DND-41 (cell line): ENCODE measurements at regions not wholly inside any gene's neighbourhood (a gene's known extent, or its start where the extent isn't known, plus 50 kb on each side); places are given as distances from the start of the nearest gene placed in this dataset.

Experiments used
- ATAC-seq: fragments of 200-7000 bp; cut with Tn5 transposase; 3 replicates; pipeline ENCODE4 v1.9.1; 2021; ENCODE audit warnings: low read depth; ENCODE audit not compliant: insufficient read depth
- DNase-seq: peaks from one replicate; pipeline ENCODE4 v3.0.0-alpha.2; 2020
- H2AFZ ChIP-seq: 2 replicates; pipeline ENCODE4 v1.6.0; 2012; ENCODE audit warnings: low read depth, low read length
- H3K27ac ChIP-seq: 2 replicates; pipeline ENCODE4 v1.5.1; 2012; ENCODE audit warnings: low read length, inconsistent platforms
- H3K27me3 ChIP-seq: fragments of 200-600 bp; sonication (generic); 2 replicates; pipeline ENCODE4 v1.6.0; 2012; ENCODE audit warnings: low read length, mild to moderate bottlenecking, inconsistent platforms; ENCODE audit not compliant: insufficient read depth, poor library complexity
- H3K36me3 ChIP-seq: 2 replicates; pipeline ENCODE4 v1.5.1; 2012; ENCODE audit warnings: low read length, inconsistent platforms; ENCODE audit not compliant: insufficient read depth
- H3K4me1 ChIP-seq: 2 replicates; pipeline ENCODE4 v1.5.1; 2012; ENCODE audit warnings: mild to moderate bottlenecking, low read length; ENCODE audit not compliant: insufficient read depth
- H3K4me2 ChIP-seq: 2 replicates; pipeline ENCODE4 v1.6.0; 2012; ENCODE audit warnings: mild to moderate bottlenecking, moderate library complexity, low read length, inconsistent platforms; ENCODE audit not compliant: insufficient read depth
- H3K4me3 ChIP-seq, 2 experiments: fragments of 200-600 bp in 1 of 2; shearing (Covaris generic) in 1 of 2; 2 replicates each; pipeline ENCODE4 v1.5.1; 2012 to 2016; ENCODE audit warnings: inconsistent platforms in 2 of 2, low read length in 2 of 2, mild to moderate bottlenecking in 2 of 2, low read depth in 1 of 2, moderate library complexity in 1 of 2
- H3K79me2 ChIP-seq: 2 replicates; pipeline ENCODE4 v1.6.0; 2012; ENCODE audit warnings: low read length, inconsistent platforms; ENCODE audit not compliant: insufficient read depth
- H3K9ac ChIP-seq: 2 replicates; pipeline ENCODE4 v1.6.0; 2012; ENCODE audit warnings: low read depth, mild to moderate bottlenecking, inconsistent platforms, low read length, moderate library complexity
- H3K9me3 ChIP-seq: 2 replicates; pipeline ENCODE4 v1.5.1; 2012; ENCODE audit warnings: low read length, moderate library complexity, mild to moderate bottlenecking, inconsistent platforms; ENCODE audit not compliant: insufficient read depth, severe bottlenecking
- H4K20me1 ChIP-seq: 2 replicates; pipeline ENCODE4 v1.6.0; 2012; ENCODE audit warnings: low read length; ENCODE audit not compliant: insufficient read depth
- CTCF ChIP-seq: IDR thresholded peaks from 2 replicates; pipeline ENCODE4 v1.5.1; 2012; ENCODE audit warnings: borderline replicate concordance, low read length, moderate library complexity, mild to moderate bottlenecking; ENCODE audit not compliant: poor library complexity, severe bottlenecking; ENCODE audit errors: extremely low read depth
- EZH2 ChIP-seq: IDR thresholded peaks from 3 replicates; pipeline ENCODE4 v1.6.1; 2012; ENCODE audit warnings: borderline replicate concordance, low read depth, mild to moderate bottlenecking, moderate library complexity, low read length, inconsistent platforms; ENCODE audit not compliant: severe bottlenecking

- Histone ChIP-seq H3K4me3 (no peak overlapping the region), H3K9me3 (no peaks in the 10 kb centered on the region), H3K79me2 (no peaks in the 10 kb centered on the region), H3K9ac (no peak overlapping the region), H3K27me3 (no peaks in the 10 kb centered on the region), H2AFZ (no peak overlapping the region), H3K4me1 (no peaks in the 10 kb centered on the region), H3K36me3 (no peaks in the 10 kb centered on the region), H3K27ac (no peak overlapping the region), H4K20me1 (no peaks in the 10 kb centered on the region), H3K4me2 (no peak overlapping the region)
- TF ChIP-seq CTCF: no peak
- no peak for TF ChIP-seq EZH2
- ATAC-seq (no peak), DNase-seq (no peak)
These were observed 217.1 kb downstream of the POM121L12 start for GRCh38 chr7:53252539-53252938.

- Histone ChIP-seq H3K9me3 (no peaks in the 10 kb centered on the region), H3K4me1 (no peaks in the 10 kb centered on the region), H3K36me3 (no peaks in the 10 kb centered on the region), H3K9ac (no peak overlapping the region), H4K20me1 (no peaks in the 10 kb centered on the region), H3K27ac (no peak overlapping the region), H2AFZ (no peak overlapping the region), H3K4me2 (no peak overlapping the region), H3K4me3 (no peak overlapping the region), H3K79me2 (no peaks in the 10 kb centered on the region), H3K27me3 (no peaks in the 10 kb centered on the region)
- no peak for ATAC-seq
- DNase-seq: no peak
- TF ChIP-seq EZH2 (no peak), CTCF (no peak)
These were observed 236.6 kb downstream of the POM121L12 start for GRCh38 chr7:53272081-53272480.

GRCh38 chr7:53281312-53281711 lies 245.9 kb downstream of the POM121L12 start:
- DNase-seq (no peak), ATAC-seq (no peak)
- Histone ChIP-seq H3K79me2 (no peaks in the 10 kb centered on the region), H3K4me2 (no peak overlapping the region), H3K27me3 (no peaks in the 10 kb centered on the region), H3K27ac (no peak overlapping the region), H4K20me1 (no peaks in the 10 kb centered on the region), H3K9me3 (no peaks in the 10 kb centered on the region), H3K4me1 (no peaks in the 10 kb centered on the region), H3K9ac (no peak overlapping the region), H3K36me3 (no peaks in the 10 kb centered on the region), H3K4me3 (no peak overlapping the region), H2AFZ (no peak overlapping the region)
- TF ChIP-seq CTCF: no peak
- TF ChIP-seq EZH2: no peak

GRCh38 chr7:53292341-53292740 lies 256.9 kb downstream of the POM121L12 start:
- Histone ChIP-seq H3K27me3 (no peaks in the 10 kb centered on the region), H3K79me2 (no peaks in the 10 kb centered on the region), H3K27ac (no peak overlapping the region), H3K9me3 (peaks cover 6% of the 10 kb centered on the region), H4K20me1 (no peaks in the 10 kb centered on the region), H3K4me1 (no peaks in the 10 kb centered on the region), H3K4me2 (no peak overlapping the region), H3K9ac (no peak overlapping the region), H3K36me3 (no peaks in the 10 kb centered on the region), H2AFZ (no peak overlapping the region), H3K4me3 (no peak overlapping the region)
- TF ChIP-seq EZH2 (no peak), CTCF (no peak)
- no peak for ATAC-seq
- no peak for DNase-seq
